ENCODE measurements at regions not wholly inside any gene's neighbourhood (a gene's known extent, or its start where the extent isn't known, plus 50 kb on each side); places are given as distances from the start of the nearest gene placed in this dataset.

DNA sequence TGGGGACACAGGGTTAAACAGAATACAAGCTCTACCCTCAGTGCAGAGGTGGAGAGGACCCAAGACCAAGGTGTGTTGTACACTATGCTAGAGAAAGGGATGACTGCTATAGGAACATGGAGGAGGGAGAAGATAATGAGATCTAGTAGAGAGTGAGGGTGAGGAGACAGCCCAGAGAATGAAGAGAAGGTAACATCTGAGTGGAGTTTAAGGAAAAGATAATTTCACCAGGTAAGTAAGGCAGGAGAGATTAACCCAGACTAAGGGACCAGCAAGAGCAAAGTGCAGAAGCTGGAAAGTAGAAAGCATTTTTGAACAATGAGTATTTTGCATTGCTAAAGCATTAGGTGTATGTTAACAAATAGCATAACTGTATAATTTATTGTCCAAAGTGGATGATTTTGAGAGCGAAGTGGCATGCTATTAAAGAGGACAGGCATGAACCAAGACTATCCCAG lies 128.8 kb downstream of the RASSF10 start:
- TF ChIP-seq, protein P1, sequence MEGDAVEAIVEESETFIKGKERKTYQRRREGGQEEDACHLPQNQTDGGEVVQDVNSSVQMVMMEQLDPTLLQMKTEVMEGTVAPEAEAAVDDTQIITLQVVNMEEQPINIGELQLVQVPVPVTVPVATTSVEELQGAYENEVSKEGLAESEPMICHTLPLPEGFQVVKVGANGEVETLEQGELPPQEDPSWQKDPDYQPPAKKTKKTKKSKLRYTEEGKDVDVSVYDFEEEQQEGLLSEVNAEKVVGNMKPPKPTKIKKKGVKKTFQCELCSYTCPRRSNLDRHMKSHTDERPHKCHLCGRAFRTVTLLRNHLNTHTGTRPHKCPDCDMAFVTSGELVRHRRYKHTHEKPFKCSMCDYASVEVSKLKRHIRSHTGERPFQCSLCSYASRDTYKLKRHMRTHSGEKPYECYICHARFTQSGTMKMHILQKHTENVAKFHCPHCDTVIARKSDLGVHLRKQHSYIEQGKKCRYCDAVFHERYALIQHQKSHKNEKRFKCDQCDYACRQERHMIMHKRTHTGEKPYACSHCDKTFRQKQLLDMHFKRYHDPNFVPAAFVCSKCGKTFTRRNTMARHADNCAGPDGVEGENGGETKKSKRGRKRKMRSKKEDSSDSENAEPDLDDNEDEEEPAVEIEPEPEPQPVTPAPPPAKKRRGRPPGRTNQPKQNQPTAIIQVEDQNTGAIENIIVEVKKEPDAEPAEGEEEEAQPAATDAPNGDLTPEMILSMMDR (conservative IDR thresholded peaks at IDR 0.05 in 1 of 2, IDR thresholded peaks at IDR 0.05 in 1 of 2; ENCODE audit: low read depth in 1 of 2, low read length in 2 of 2): no peak
- no peak for TF ChIP-seq EZH2 (IDR thresholded peaks at IDR 0.05; ENCODE audit: low read length, missing control alignments)

All from fibroblast of lung (primary cell).